HG03354 (cell line): ENCODE measurements at regions not wholly inside any gene's neighbourhood (a gene's known extent, or its start where the extent isn't known, plus 50 kb on each side); places are given as distances from the start of the nearest gene placed in this dataset.

Experiments used
- ATAC-seq: cut with Tn5 transposase; IDR thresholded peaks from one replicate; pipeline ENCODE4 v1.9.1; 2021; ENCODE audit warnings: mild to moderate bottlenecking; ENCODE audit not compliant: unreplicated experiment, poor library complexity, severe bottlenecking

GRCh38 chr2:2886922-2887321 is 490.7 kb downstream of the EIPR1 start:
- no peak for ATAC-seq

GRCh38 chr2:2881499-2881898 is 496.1 kb downstream of the EIPR1 start:
- ATAC-seq, result no peak

- ATAC-seq, result no peak
These were observed 496.7 kb downstream of the EIPR1 start for GRCh38 chr2:2880938-2881337.

GRCh38 chr2:2879781-2880180 is 497.8 kb downstream of the EIPR1 start:
- ATAC-seq, result peak; percentile 98

GRCh38 chr2:2879071-2879470 is 498.5 kb downstream of the EIPR1 start:
- ATAC-seq, result peak; percentile 2

GRCh38 chr2:2877427-2877826 is 500.2 kb downstream of the EIPR1 start:
- ATAC-seq, result no peak

GRCh38 chr2:2876331-2877221 is 501.0 kb downstream of the EIPR1 start:
- no peak for ATAC-seq

GRCh38 chr2:2875831-2876230 is 501.8 kb downstream of the EIPR1 start:
- ATAC-seq, result no peak

GRCh38 chr2:2875296-2875695 is 502.3 kb downstream of the EIPR1 start:
- no peak for ATAC-seq

GRCh38 chr2:2874805-2875204 is 502.8 kb downstream of the EIPR1 start:
- no peak for ATAC-seq

GRCh38 chr2:2874341-2874740 is 503.3 kb downstream of the EIPR1 start:
- no peak for ATAC-seq

GRCh38 chr2:2873450-2873811 is 504.2 kb downstream of the EIPR1 start:
- ATAC-seq, result no peak

GRCh38 chr2:2872713-2873449 is 504.7 kb downstream of the EIPR1 start:
- peak; percentile 42 for ATAC-seq

GRCh38 chr2:2872309-2872617 is 505.4 kb downstream of the EIPR1 start:
- ATAC-seq, result no peak

GRCh38 chr2:2871480-2872308 is 505.9 kb downstream of the EIPR1 start:
- ATAC-seq, result no peak

- ATAC-seq, result no peak
These were observed 507.5 kb downstream of the EIPR1 start for GRCh38 chr2:2870106-2870505.

GRCh38 chr2:2869553-2869952 is 508.1 kb downstream of the EIPR1 start:
- no peak for ATAC-seq

- ATAC-seq, result no peak
These were observed 509.5 kb downstream of the EIPR1 start for GRCh38 chr2:2868085-2868484.

- no peak for ATAC-seq
These were observed 510.1 kb downstream of the EIPR1 start for GRCh38 chr2:2867397-2867979.

- ATAC-seq, result no peak
These were observed 511.2 kb downstream of the EIPR1 start for GRCh38 chr2:2866459-2866858.
